ENCODE measurements at regions not wholly inside any gene's neighbourhood (a gene's known extent, or its start where the extent isn't known, plus 50 kb on each side); places are given as distances from the start of the nearest gene placed in this dataset.
"Not testable (repeated sequence)": the region's sequence is repeated elsewhere in the genome, so short reads cannot be mapped to it uniquely, and the experiment has no call there.

GRCh38 chr7:142637240-142637639 lies 112.0 kb upstream of the PRSS1 start:
- in situ Hi-C loops (cut with HindIII; ENCODE audit: low sequenced_read_pairs): no loop called here

- in situ Hi-C loops (cut with HindIII; ENCODE audit: low sequenced_read_pairs): no loop called here
These were observed 112.5 kb upstream of the PRSS1 start for GRCh38 chr7:142636751-142637150.

GRCh38 chr7:142636107-142636506 lies 113.2 kb upstream of the PRSS1 start:
- in situ Hi-C loops (cut with HindIII; ENCODE audit: low sequenced_read_pairs): not testable (repeated sequence)

GRCh38 chr7:142632271-142633134 lies 116.8 kb upstream of the PRSS1 start:
- in situ Hi-C loops (cut with HindIII; ENCODE audit: low sequenced_read_pairs): no loop called here

GRCh38 chr7:142629588-142630260 lies 119.5 kb upstream of the PRSS1 start:
- in situ Hi-C loops (cut with HindIII; ENCODE audit: low sequenced_read_pairs): no loop called here

GRCh38 chr7:142628945-142629344 lies 120.3 kb upstream of the PRSS1 start:
- in situ Hi-C loops (cut with HindIII; ENCODE audit: low sequenced_read_pairs): no loop called here

GRCh38 chr7:142627223-142627622 lies 122.0 kb upstream of the PRSS1 start:
- in situ Hi-C loops (cut with HindIII; ENCODE audit: low sequenced_read_pairs): not testable (repeated sequence)

GRCh38 chr7:142626420-142627035 lies 122.7 kb upstream of the PRSS1 start:
- in situ Hi-C loops (cut with HindIII; ENCODE audit: low sequenced_read_pairs): no loop called here

GRCh38 chr7:142625216-142625615 lies 124.1 kb upstream of the PRSS1 start:
- in situ Hi-C loops (cut with HindIII; ENCODE audit: low sequenced_read_pairs): not testable (repeated sequence)

GRCh38 chr7:142620402-142620801 lies 128.9 kb upstream of the PRSS1 start:
- in situ Hi-C loops (cut with HindIII; ENCODE audit: low sequenced_read_pairs): no loop called here

GRCh38 chr7:142618655-142619351 lies 130.5 kb upstream of the PRSS1 start:
- in situ Hi-C loops (cut with HindIII; ENCODE audit: low sequenced_read_pairs): no loop called here

- in situ Hi-C loops (cut with HindIII; ENCODE audit: low sequenced_read_pairs): no loop called here
These were observed 132.4 kb upstream of the PRSS1 start for GRCh38 chr7:142616842-142617241.

GRCh38 chr7:142616121-142616643 lies 133.1 kb upstream of the PRSS1 start:
- in situ Hi-C loops (cut with HindIII; ENCODE audit: low sequenced_read_pairs): no loop called here

GRCh38 chr7:142615508-142615907 lies 133.8 kb upstream of the PRSS1 start:
- in situ Hi-C loops (cut with HindIII; ENCODE audit: low sequenced_read_pairs): no loop called here

GRCh38 chr7:142614116-142614515 lies 135.2 kb upstream of the PRSS1 start:
- in situ Hi-C loops (cut with HindIII; ENCODE audit: low sequenced_read_pairs): loop anchor here (5.0 kb wide), 1 partner anchor 97 kb away; no protein-coding TSS in a partner anchor

- in situ Hi-C loops (cut with HindIII; ENCODE audit: low sequenced_read_pairs): loop anchor here (5.0 kb wide), 1 partner anchor 95 kb away; no protein-coding TSS in a partner anchor
These were observed 136.9 kb upstream of the PRSS1 start for GRCh38 chr7:142612237-142612881.

GRCh38 chr7:142611566-142612236 lies 137.6 kb upstream of the PRSS1 start:
- in situ Hi-C loops (cut with HindIII; ENCODE audit: low sequenced_read_pairs): loop anchor here (5.0 kb wide), 1 partner anchor 94 kb away; no protein-coding TSS in a partner anchor

GRCh38 chr7:142608630-142609428 lies 140.4 kb upstream of the PRSS1 start:
- in situ Hi-C loops (cut with HindIII; ENCODE audit: low sequenced_read_pairs): no loop called here

- in situ Hi-C loops (cut with HindIII; ENCODE audit: low sequenced_read_pairs): no loop called here
These were observed 141.9 kb upstream of the PRSS1 start for GRCh38 chr7:142607351-142607750.
